ENCODE measurements at regions not wholly inside any gene's neighbourhood (a gene's known extent, or its start where the extent isn't known, plus 50 kb on each side); places are given as distances from the start of the nearest gene placed in this dataset.

DNA sequence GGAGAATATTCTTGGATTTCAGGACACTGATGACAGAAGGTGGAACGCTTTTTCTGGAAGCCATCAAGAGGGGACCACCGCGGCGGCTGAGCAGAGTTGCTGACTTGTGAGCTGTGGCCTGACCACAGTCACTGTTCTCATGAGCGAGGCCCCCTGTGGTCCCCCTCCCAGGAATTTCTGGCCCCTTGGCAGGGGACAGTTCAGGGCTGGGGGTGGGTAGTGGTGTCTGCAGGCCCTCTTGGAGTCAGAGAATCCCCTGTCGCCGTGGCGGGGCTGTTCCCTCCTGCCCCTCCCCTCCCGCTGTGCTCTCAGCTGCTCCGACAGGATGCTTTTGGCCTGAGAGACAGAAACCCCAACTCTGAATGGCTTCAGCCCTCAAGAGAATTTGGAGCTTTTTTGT, 292.0 kb downstream of the SEC14L1 start:
- TF ChIP-seq POLR2A (IDR thresholded peaks at IDR 0.05): no peak
- TF ChIP-seq, protein P1, sequence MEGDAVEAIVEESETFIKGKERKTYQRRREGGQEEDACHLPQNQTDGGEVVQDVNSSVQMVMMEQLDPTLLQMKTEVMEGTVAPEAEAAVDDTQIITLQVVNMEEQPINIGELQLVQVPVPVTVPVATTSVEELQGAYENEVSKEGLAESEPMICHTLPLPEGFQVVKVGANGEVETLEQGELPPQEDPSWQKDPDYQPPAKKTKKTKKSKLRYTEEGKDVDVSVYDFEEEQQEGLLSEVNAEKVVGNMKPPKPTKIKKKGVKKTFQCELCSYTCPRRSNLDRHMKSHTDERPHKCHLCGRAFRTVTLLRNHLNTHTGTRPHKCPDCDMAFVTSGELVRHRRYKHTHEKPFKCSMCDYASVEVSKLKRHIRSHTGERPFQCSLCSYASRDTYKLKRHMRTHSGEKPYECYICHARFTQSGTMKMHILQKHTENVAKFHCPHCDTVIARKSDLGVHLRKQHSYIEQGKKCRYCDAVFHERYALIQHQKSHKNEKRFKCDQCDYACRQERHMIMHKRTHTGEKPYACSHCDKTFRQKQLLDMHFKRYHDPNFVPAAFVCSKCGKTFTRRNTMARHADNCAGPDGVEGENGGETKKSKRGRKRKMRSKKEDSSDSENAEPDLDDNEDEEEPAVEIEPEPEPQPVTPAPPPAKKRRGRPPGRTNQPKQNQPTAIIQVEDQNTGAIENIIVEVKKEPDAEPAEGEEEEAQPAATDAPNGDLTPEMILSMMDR (IDR thresholded peaks at IDR 0.05): no peak
- TF ChIP-seq POLR2AphosphoS5 (IDR thresholded peaks at IDR 0.05; ENCODE audit: insufficient read depth in 1 of 2, low read depth in 1 of 2): no peak

Measured in vagina (tissue), 2 donors.